Neural progenitor cell (in vitro differentiated cells): ENCODE measurements at regions not wholly inside any gene's neighbourhood (a gene's known extent, or its start where the extent isn't known, plus 50 kb on each side); places are given as distances from the start of the nearest gene placed in this dataset.

Experiments used
- DNase-seq: peaks from one replicate; pipeline ENCODE4 v3.0.0-alpha.2; 2016; ENCODE audit warnings: low spot score
- H2AFZ ChIP-seq: fragments of 200-600 bp; sonication (generic); replicated peaks from 2 replicates; pipeline ENCODE4 v1.6.1; 2016; ENCODE audit warnings: antibody characterized with exemption
- H3F3A ChIP-seq: fragments of 200-600 bp; sonication (generic); 2 replicates; pipeline ENCODE4 v1.6.1; 2016; ENCODE audit warnings: antibody characterized with exemption, low read depth
- H3K27ac ChIP-seq: fragments of 200-600 bp; sonication (generic); 2 replicates; pipeline ENCODE4 v1.5.1; 2016; ENCODE audit warnings: mild to moderate bottlenecking
- H3K27me3 ChIP-seq: fragments of 200-600 bp; sonication (generic); 2 replicates; pipeline ENCODE4 v1.6.1; 2016; ENCODE audit warnings: mild to moderate bottlenecking, moderate library complexity
- H3K36me3 ChIP-seq: fragments of 200-600 bp; sonication (generic); 2 replicates; pipeline ENCODE4 v1.5.1; 2016
- H3K4me1 ChIP-seq: fragments of 200-600 bp; sonication (generic); 2 replicates; pipeline ENCODE4 v1.6.1; 2016; ENCODE audit warnings: mixed run types
- H3K4me2 ChIP-seq: fragments of 200-600 bp; sonication (generic); 2 replicates; pipeline ENCODE4 v1.6.1; 2016
- H3K4me3 ChIP-seq: fragments of 200-600 bp; sonication (generic); 2 replicates; pipeline ENCODE4 v1.5.1; 2016
- H3K79me2 ChIP-seq: fragments of 200-600 bp; sonication (generic); 2 replicates; pipeline ENCODE4 v1.6.1; 2016; ENCODE audit warnings: low read depth
- H3K9ac ChIP-seq: fragments of 200-600 bp; sonication (generic); 2 replicates; pipeline ENCODE4 v1.6.1; 2016
- H3K9me3 ChIP-seq: fragments of 200-600 bp; sonication (generic); 2 replicates; pipeline ENCODE4 v1.5.1; 2016; ENCODE audit warnings: low read depth
- H4K20me1 ChIP-seq: fragments of 200-600 bp; sonication (generic); 2 replicates; pipeline ENCODE4 v1.6.1; 2016; ENCODE audit warnings: low read depth
- H3K27ac Mint-ChIP-seq: 3 replicates; pipeline ENCODE4 v1.8.0; 2021; ENCODE audit warnings: mixed read lengths
- H3K27me3 Mint-ChIP-seq: 2 replicates; pipeline ENCODE4 v1.8.0; 2022; ENCODE audit warnings: low read depth, mild to moderate bottlenecking, inconsistent platforms, moderate library complexity, mixed read lengths; ENCODE audit not compliant: insufficient read depth
- H3K36me3 Mint-ChIP-seq: 3 replicates; pipeline ENCODE4 v1.8.0; 2021; ENCODE audit warnings: mixed read lengths
- H3K4me1 Mint-ChIP-seq: 3 replicates; pipeline ENCODE4 v1.8.0; 2021; ENCODE audit warnings: mixed read lengths
- H3K4me3 Mint-ChIP-seq: 3 replicates; pipeline ENCODE4 v1.8.0; 2021; ENCODE audit warnings: mild to moderate bottlenecking, moderate library complexity, mixed read lengths
- H3K9me3 Mint-ChIP-seq: 3 replicates; pipeline ENCODE4 v1.8.0; 2020; ENCODE audit warnings: mixed read lengths
- CTCF ChIP-seq: fragments of 200-600 bp; sonication (generic); IDR thresholded peaks from 2 replicates; pipeline ENCODE4 v1.5.1; 2017; ENCODE audit warnings: antibody characterized with exemption, mild to moderate bottlenecking
- EZH2 ChIP-seq: fragments of 200-600 bp; sonication (generic); IDR thresholded peaks from 2 replicates; pipeline ENCODE4 v1.6.1; 2017; ENCODE audit warnings: antibody characterized with exemption, mild to moderate bottlenecking, moderate library complexity
- EZH2phosphoT487 ChIP-seq: fragments of 200-600 bp; sonication (generic); IDR thresholded peaks from 2 replicates; pipeline ENCODE4 v1.6.1; 2017; ENCODE audit warnings: antibody characterized with exemption

- no peaks in the 10 kb centered on the region for H3K36me3 Mint-ChIP-seq
- Histone ChIP-seq H3K4me3 (no peak overlapping the region), H3K4me2 (no peak overlapping the region), H3K36me3 (no peaks in the 10 kb centered on the region), H3K9ac (no peak overlapping the region), H3K79me2 (no peaks in the 10 kb centered on the region), H3F3A (no peaks in the 10 kb centered on the region), H3K27ac (no peak overlapping the region), H2AFZ (no peak overlapping the region), H3K27me3 (peaks cover 69% of the 10 kb centered on the region), H4K20me1 (no peaks in the 10 kb centered on the region), H3K4me1 (no peaks in the 10 kb centered on the region), H3K9me3 (no peaks in the 10 kb centered on the region)
- peaks cover 2% of the 10 kb centered on the region for H3K27me3 Mint-ChIP-seq
- no peak overlapping the region for H3K4me3 Mint-ChIP-seq
- H3K27ac Mint-ChIP-seq: no peak overlapping the region
- TF ChIP-seq CTCF: no peak
- peak; percentile 96 for TF ChIP-seq EZH2phosphoT487
- TF ChIP-seq EZH2: no peak
- H3K9me3 Mint-ChIP-seq: peaks cover 14% of the 10 kb centered on the region
- DNase-seq: peak; percentile 5
- peaks cover 2% of the 10 kb centered on the region for H3K4me1 Mint-ChIP-seq
Measured at GRCh38 chr2:49798570-49798969, 644.3 kb upstream of the FSHR start.

DNA sequence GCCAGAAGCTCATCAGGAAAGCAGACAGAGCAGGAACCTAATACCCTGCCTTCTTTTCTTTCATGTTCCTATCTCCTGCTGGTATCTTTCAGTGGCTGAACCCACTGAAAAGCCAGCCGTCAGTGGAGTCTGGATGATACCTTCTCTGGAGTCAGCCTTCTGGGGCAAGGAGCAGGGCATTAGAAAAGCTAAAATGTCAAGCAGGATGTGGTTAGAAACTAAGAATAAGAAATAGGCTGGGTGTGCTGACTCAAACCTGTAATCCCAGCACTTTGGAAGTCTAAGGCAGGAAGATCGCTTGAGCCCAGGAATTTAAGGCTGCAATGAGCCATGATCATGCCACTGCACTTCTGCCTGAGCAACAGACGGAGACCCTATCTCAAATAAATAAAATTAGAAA, 642.0 kb upstream of the FSHR start:
- Histone ChIP-seq H3K9me3 (no peaks in the 10 kb centered on the region), H3K9ac (no peak overlapping the region), H3K27me3 (peaks cover 69% of the 10 kb centered on the region), H3K4me3 (no peak overlapping the region), H3F3A (no peaks in the 10 kb centered on the region), H3K36me3 (no peaks in the 10 kb centered on the region), H4K20me1 (no peaks in the 10 kb centered on the region), H3K4me2 (no peak overlapping the region), H3K27ac (no peak overlapping the region), H3K79me2 (no peaks in the 10 kb centered on the region), H3K4me1 (no peaks in the 10 kb centered on the region), H2AFZ (no peak overlapping the region)
- H3K36me3 Mint-ChIP-seq: no peaks in the 10 kb centered on the region
- no peak overlapping the region for H3K27ac Mint-ChIP-seq
- TF ChIP-seq EZH2phosphoT487 (no peak), CTCF (no peak), EZH2 (no peak)
- no peak overlapping the region for H3K4me3 Mint-ChIP-seq
- DNase-seq: no peak
- H3K4me1 Mint-ChIP-seq: peaks cover 2% of the 10 kb centered on the region
- H3K9me3 Mint-ChIP-seq: peaks cover 6% of the 10 kb centered on the region
- no peaks in the 10 kb centered on the region for H3K27me3 Mint-ChIP-seq

- Histone ChIP-seq H3K79me2 (no peaks in the 10 kb centered on the region), H3K4me1 (no peaks in the 10 kb centered on the region), H3F3A (no peaks in the 10 kb centered on the region), H3K27me3 (peaks cover 52% of the 10 kb centered on the region), H4K20me1 (no peaks in the 10 kb centered on the region), H3K36me3 (no peaks in the 10 kb centered on the region), H3K9me3 (no peaks in the 10 kb centered on the region), H2AFZ (no peak overlapping the region), H3K9ac (no peak overlapping the region), H3K4me3 (no peak overlapping the region), H3K4me2 (no peak overlapping the region), H3K27ac (no peak overlapping the region)
- Mint-ChIP-seq H3K4me3 (no peak overlapping the region), H3K36me3 (no peaks in the 10 kb centered on the region), H3K27me3 (no peaks in the 10 kb centered on the region), H3K27ac (no peak overlapping the region), H3K9me3 (no peaks in the 10 kb centered on the region), H3K4me1 (peaks cover 2% of the 10 kb centered on the region)
- no peak for DNase-seq
- TF ChIP-seq EZH2phosphoT487 (no peak), CTCF (no peak), EZH2 (no peak)
Measured at GRCh38 chr2:49794396-49794795, 640.1 kb upstream of the FSHR start.

GRCh38 chr2:49788300-49788699, 634.0 kb upstream of the FSHR start:
- Histone ChIP-seq H3K79me2 (no peaks in the 10 kb centered on the region), H3K4me3 (no peak overlapping the region), H3K9ac (no peak overlapping the region), H3K4me1 (no peaks in the 10 kb centered on the region), H3K4me2 (no peak overlapping the region), H2AFZ (no peak overlapping the region), H3K36me3 (no peaks in the 10 kb centered on the region), H3K9me3 (no peaks in the 10 kb centered on the region), H3F3A (no peaks in the 10 kb centered on the region), H3K27me3 (no peaks in the 10 kb centered on the region), H4K20me1 (no peaks in the 10 kb centered on the region), H3K27ac (no peak overlapping the region)
- TF ChIP-seq CTCF: no peak
- no peak for TF ChIP-seq EZH2
- no peak for TF ChIP-seq EZH2phosphoT487
- Mint-ChIP-seq H3K36me3 (no peaks in the 10 kb centered on the region), H3K27me3 (no peaks in the 10 kb centered on the region), H3K27ac (no peak overlapping the region), H3K9me3 (no peaks in the 10 kb centered on the region), H3K4me3 (no peak overlapping the region), H3K4me1 (no peaks in the 10 kb centered on the region)
- no peak for DNase-seq
